ENCODE measurements at regions not wholly inside any gene's neighbourhood (a gene's known extent, or its start where the extent isn't known, plus 50 kb on each side); places are given as distances from the start of the nearest gene placed in this dataset.

GRCh38 chrX:26522501-26522900, 306.5 kb downstream of the MAGEB5 start:
- Histone ChIP-seq H2AFZ (ENCODE audit: low read depth) (no peak overlapping the region), H3K4me3 (IDR thresholded peaks at IDR 0.05; ENCODE audit: insufficient read depth, low read depth, low read length) (no peak overlapping the region), H3K27me3 (ENCODE audit: insufficient read depth, low read depth) (no peaks in the 10 kb centered on the region), H3K4me1 (ENCODE audit: low read depth, poor library complexity, severe bottlenecking) (no peaks in the 10 kb centered on the region), H3K36me3 (ENCODE audit: insufficient read depth) (no peaks in the 10 kb centered on the region), H4K20me1 (ENCODE audit: insufficient read depth) (no peaks in the 10 kb centered on the region), H3K27ac (no peak overlapping the region), H3K9ac (no peak overlapping the region), H3K4me2 (no peak overlapping the region), H3K79me2 (ENCODE audit: insufficient read depth, low read depth) (no peaks in the 10 kb centered on the region)
- TF ChIP-seq CTCF (conservative IDR thresholded peaks at IDR 0.05; ENCODE audit: low read depth, low read length) = no peak

- Histone ChIP-seq H3K9ac (no peak overlapping the region), H3K4me2 (no peak overlapping the region), H3K36me3 (ENCODE audit: insufficient read depth) (no peaks in the 10 kb centered on the region), H4K20me1 (ENCODE audit: insufficient read depth) (no peaks in the 10 kb centered on the region), H3K79me2 (ENCODE audit: insufficient read depth, low read depth) (no peaks in the 10 kb centered on the region), H3K27ac (no peak overlapping the region), H3K27me3 (ENCODE audit: insufficient read depth, low read depth) (no peaks in the 10 kb centered on the region), H2AFZ (ENCODE audit: low read depth) (no peak overlapping the region), H3K4me3 (IDR thresholded peaks at IDR 0.05; ENCODE audit: insufficient read depth, low read depth, low read length) (no peak overlapping the region), H3K4me1 (ENCODE audit: low read depth, poor library complexity, severe bottlenecking) (no peaks in the 10 kb centered on the region)
- TF ChIP-seq CTCF (conservative IDR thresholded peaks at IDR 0.05; ENCODE audit: low read depth, low read length) = no peak
Observed at GRCh38 chrX:26511589-26512363, 295.8 kb downstream of the MAGEB5 start.

- Histone ChIP-seq H3K36me3 (ENCODE audit: insufficient read depth) (no peaks in the 10 kb centered on the region), H3K27me3 (ENCODE audit: insufficient read depth, low read depth) (no peaks in the 10 kb centered on the region), H3K27ac (no peak overlapping the region), H3K4me1 (ENCODE audit: low read depth, poor library complexity, severe bottlenecking) (no peaks in the 10 kb centered on the region), H4K20me1 (ENCODE audit: insufficient read depth) (no peaks in the 10 kb centered on the region), H3K4me3 (IDR thresholded peaks at IDR 0.05; ENCODE audit: insufficient read depth, low read depth, low read length) (no peak overlapping the region), H3K4me2 (no peak overlapping the region), H3K9ac (no peak overlapping the region), H2AFZ (ENCODE audit: low read depth) (no peak overlapping the region), H3K79me2 (ENCODE audit: insufficient read depth, low read depth) (no peaks in the 10 kb centered on the region)
- TF ChIP-seq CTCF (conservative IDR thresholded peaks at IDR 0.05; ENCODE audit: low read depth, low read length) = no peak
Observed at GRCh38 chrX:26470941-26471340, 255.0 kb downstream of the MAGEB5 start.

- no peaks in the 10 kb centered on the region for H3K27me3 ChIP-seq (ENCODE audit: insufficient read depth, low read depth)
- no peak overlapping the region for H3K9ac ChIP-seq
- no peak for TF ChIP-seq CTCF (conservative IDR thresholded peaks at IDR 0.05; ENCODE audit: low read depth, low read length)
- H2AFZ ChIP-seq (ENCODE audit: low read depth) = no peak overlapping the region
- H3K27ac ChIP-seq = no peak overlapping the region
- no peak overlapping the region for H3K4me3 ChIP-seq (IDR thresholded peaks at IDR 0.05; ENCODE audit: insufficient read depth, low read depth, low read length)
- no peak overlapping the region for H3K4me2 ChIP-seq
- H4K20me1 ChIP-seq (ENCODE audit: insufficient read depth) = no peaks in the 10 kb centered on the region
- no peaks in the 10 kb centered on the region for H3K4me1 ChIP-seq (ENCODE audit: low read depth, poor library complexity, severe bottlenecking)
- H3K36me3 ChIP-seq (ENCODE audit: insufficient read depth) = no peaks in the 10 kb centered on the region
- H3K79me2 ChIP-seq (ENCODE audit: insufficient read depth, low read depth) = no peaks in the 10 kb centered on the region
Observed at GRCh38 chrX:26466387-26466786, 250.4 kb downstream of the MAGEB5 start.
